DMS 273 (cell line): ENCODE measurements at regions not wholly inside any gene's neighbourhood (a gene's known extent, or its start where the extent isn't known, plus 50 kb on each side); places are given as distances from the start of the nearest gene placed in this dataset.

Experiments
- DNase-seq: peaks from one replicate; lab custom pipeline; 2025; ENCODE audit not compliant: unreplicated experiment; lab: John Stamatoyannopoulos, UW

DNA sequence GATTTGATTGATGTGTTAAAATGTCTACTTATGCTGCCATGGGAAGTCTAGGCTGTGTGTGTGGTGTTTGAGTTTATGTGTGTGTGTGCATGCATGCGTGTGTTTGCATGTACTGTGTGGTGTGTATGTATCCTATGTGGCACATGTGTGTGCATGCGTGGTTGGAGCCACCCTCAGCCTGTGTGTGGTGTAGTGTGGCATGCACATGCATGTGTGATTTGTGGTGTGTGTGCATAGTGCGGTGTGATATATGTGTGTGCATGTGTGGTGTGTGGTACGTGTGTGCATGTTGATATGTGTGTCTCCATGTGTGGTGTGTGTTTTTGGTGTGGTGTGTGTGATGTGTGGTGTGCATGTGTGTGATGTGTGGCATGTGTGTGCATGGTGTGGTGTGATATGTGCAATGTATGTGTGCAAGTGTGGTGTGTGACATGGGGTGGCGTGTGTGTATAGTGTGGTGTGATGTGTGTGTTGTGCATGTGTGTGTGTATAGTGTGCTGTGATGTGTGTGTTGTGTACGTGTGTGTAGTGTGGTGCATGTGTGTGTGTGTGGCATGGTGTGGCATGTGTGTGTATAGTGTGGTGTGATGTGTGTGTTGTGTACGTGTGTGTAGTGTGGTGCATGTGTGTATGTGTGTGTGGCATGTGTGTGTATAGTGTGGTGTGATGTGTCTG, 66.6 kb upstream of the HDAC4 start:
- DNase-seq = no peak

DNA sequence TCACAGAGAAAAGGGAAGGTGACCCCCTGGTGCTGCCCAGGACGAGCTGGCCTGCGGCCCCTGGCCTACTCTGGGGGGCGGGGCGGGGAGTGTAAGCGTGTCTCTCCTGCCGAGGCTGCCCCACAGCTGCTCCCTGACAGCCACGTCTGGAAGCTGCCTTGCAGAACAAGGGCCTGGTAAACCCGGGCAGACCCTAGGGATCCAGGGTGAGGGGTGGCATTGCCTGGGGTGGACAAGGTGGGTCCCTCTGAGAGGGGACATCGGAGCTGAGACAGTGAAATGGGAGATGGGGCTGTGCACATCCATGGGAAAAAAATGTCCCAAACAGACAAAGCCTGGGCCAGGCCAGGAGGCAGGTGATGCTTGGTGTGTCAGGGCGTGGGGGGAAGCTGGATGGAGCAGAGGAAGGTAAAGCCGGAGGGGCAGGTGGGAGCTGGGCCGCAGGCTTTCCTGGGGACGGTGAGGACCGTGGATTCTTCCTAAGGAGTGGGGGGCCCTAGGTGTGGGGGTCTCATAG, 66.0 kb upstream of the HDAC4 start:
- no peak for DNase-seq

DNA sequence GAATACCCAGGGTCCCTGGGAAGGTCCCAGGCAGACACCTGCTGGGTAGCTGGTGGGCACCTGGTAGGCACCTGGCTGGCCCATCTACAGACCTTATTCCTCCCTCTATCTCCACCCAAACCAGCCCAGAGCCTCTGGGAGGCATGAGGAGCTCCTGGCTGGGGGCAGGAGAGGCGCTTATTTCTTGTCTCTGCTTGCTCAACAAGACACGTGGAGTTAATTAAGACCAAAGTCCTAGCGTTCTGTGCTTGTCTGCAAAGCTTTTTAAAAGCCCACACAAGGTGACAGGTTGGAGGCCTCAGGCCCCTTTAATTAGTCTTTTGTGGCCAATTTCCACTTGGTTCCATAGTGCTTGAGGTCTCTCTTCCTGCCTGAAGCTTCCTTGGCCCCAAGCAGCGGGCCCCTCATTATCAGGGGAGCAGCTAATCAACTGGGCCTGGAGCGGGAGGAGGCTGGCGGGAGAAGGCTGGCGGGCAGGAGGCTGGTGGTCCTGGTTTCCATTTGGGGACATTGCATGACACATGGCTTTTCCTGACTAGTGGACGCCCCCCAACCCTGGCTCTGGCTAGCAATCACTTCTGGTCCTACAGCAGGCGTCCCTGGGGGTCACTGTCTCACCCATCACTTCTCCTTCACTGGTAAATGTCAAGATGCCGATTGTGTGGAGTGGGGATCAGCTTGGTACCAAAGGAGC, 65.4 kb upstream of the HDAC4 start:
- no peak for DNase-seq

DNA sequence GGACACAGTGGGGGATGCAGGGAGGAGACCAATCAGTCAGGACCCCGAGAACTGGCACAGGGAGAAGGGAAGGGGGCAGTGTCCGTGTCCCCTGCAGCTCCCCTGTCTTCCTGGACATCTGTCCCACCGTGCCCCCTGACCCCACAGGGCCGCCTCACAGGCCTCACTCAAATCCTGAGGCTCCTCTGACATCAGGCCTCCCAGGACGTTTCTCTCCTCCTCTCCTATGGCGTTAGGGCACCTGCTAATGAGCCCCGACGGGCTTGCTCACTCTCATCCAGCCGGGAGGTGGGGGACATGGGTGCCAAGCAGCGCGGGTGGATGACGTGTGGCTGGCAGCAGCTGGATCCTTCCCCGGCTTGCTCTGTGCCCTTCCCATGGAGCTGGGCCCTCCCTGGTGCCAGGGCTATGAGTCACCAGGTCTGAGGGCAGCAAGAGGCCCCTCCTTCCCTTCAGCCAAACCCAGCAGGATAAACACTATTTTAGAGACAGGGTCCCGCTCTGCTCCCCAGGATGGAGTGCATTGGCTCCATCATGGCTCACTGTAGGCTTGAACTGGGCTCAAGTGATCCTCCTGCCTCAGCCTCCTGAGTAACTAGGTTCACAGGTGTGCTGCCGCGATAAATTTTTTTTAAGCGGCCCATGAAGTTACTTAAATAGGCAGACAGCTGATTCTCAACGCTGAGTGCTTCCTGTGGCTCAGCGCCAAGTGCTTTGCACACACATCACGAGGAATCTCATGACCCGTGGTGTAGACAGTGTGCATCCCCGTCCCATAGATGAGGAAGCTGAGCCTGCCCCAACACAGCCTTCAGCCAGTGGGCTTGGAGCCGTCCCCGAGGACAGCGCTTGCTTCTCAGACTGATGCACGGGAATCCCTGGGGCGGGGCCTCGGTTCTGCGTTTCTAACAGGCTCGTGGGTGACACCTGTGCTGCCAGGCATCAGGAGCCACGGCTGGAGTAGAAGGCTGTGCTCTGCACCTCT, 64.5 kb upstream of the HDAC4 start:
- DNase-seq = peak; percentile 39

DNA sequence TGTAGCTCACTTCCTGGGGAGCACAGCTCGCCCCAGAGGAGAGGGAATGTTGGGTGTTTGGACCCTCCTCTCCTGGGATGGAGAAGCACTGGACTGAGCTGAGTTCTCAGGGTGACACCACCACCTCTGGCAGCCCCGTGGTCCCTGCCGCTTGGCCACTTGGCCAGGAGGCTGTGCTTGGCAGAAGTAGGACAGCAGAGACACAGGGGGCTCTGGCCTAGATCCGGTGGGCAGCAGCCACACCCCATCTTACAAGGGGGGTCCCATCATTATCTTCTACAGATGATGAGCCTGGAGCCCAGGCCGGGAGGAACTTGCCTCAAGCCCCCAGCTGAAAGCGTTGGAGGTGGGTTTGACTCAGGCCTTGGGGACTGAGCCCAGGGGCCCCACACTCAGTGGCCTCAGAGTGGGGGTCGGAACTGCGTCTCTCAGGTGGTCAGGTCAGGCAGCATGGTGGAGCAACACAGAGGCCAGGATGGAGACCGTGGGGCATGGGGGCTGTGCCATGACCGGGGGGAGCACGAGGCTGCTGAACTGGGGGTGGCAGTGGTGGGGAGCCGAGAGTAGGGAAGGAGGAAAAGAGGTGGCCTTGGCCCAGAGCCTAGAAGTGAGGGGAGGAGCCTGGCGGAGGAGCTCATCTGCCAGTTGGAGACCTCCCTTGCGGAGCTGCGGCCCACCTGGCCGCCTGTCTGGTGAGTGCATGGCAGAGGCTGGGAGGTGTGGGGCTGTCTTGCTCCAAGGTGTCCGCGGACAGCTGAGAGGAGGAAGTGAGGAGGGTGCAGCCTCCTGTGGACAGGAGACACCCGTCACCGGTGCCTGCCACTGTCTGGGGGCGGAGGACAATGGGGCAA, 63.6 kb upstream of the HDAC4 start:
- no peak for DNase-seq

DNA sequence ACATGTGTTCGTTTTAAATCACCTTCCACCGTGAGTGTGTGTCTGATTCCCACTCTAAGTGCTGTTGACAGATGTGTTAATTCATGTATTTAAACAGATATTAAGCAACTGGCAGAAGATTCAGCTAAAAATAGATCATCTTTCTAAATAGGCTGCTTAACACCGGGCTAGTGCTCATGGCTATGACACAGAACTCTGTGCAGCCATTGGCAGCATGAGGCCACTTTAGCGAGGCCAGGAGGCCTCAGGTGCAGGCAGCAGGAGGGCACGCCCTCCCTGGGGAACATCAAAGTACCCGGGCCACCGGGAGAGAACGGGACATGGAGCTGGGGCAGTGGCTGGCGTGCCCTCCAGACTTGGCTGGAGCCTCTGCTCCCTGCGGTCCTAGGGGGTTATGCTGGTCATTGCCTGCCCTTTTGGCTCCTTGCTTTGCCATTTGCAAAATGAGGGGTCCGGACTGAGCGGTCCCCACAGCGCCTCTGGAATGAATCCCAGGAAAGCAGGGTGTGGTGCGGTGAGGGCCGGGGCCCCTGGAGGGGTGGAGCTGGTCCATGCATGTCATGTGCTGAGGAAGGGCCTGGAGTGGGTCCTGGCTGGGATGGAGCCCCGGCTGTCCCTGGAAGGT, 62.8 kb upstream of the HDAC4 start:
- peak; percentile 15 for DNase-seq

DNA sequence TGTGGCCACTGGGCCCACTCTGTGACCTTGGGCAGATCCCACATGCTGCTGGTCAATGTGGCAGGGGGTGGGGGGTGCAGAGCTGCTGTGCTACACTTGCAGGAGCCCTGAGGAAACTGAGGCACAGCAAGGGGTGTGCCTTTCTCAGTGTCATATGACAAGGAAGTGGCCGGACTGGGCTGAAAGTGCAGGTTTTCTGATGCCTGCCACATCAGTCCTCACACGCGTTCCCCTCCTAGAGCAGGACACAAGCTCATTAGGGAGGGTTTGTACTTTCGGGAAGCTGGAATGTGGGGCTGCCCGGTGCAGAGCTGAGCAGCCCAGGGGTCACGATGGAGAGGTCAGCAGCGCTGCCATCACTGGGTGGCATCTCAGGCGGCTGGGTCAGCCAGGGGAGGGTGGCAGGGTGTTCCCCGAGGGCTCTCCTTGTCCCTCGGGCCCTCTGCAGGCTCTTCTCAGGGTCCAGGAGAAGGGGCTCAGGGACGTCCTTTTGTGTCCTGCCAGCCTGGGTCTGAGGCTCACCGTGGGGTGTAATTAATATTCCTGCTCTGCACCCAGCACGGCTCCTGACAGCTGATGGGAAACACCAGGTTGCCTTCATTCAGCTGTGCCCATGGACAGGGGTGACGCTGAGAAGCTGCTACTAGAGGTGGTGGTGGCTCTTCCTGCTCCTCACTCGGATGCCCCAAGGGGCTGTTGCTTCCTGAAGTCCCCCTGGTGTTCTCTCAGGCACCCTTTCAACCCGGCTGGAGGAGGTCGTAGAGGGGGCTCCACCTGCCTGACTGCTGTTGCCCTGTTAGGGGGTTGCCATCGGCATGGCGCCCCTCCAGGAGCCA, 62.1 kb upstream of the HDAC4 start:
- DNase-seq = no peak

DNA sequence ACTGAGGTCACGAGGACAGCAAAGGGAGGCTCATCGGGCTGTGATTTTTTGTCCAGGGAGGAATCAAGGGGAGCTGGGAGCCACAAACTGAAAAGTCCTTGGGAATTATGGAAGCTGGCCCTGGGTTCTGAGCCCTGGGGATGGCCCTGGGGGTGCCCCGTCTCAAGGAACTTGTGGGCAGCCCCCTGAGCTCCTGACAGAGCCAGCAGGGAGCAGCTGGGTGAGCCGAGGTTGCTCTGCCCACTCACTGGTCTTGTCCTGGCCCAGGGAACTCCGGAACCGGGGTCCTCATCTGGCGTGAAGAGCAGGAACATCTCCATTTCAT, 61.3 kb upstream of the HDAC4 start:
- no peak for DNase-seq

DNA sequence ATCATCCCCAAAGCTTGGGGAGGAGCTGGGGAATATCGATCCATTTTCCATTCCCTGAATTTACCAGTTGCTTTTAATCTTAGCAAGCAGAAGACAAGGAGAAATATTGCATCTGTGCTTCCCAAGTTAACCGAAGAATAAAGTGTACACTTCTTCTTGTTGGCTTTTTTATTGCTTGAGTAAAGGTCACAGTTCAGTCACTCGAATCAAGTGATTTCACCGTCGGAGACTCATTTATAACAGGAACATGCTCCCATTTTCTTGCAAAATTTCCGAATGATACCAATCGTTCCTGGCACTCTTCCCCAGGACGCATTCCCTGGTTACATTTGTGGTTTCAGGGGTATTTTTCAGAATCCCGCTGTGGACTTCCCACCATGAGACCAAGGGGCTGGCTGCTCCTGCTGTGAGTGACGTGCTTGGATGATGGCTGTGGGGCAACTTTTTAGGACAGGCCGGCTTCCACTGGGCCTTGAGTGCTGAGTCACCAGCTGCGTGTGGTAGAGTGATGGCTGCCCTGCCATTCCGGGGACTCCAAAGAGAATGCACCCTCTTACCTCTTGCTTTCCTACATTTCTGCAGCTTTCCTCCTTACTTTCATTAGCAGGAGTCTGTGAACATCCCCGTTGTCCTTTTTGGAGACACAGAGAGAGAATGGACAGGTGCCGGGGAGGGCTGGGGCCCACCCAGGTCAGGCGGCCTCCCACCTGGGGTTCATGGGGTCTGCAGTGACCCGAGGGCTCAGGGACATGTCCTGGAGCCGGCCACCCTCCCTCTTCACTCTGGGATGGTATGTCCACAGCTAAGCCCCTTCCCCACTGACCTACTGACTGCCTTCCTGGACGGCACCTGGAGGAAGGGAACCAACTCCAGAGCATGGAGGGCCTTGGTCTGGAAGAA, 60.7 kb upstream of the HDAC4 start:
- DNase-seq = no peak

DNA sequence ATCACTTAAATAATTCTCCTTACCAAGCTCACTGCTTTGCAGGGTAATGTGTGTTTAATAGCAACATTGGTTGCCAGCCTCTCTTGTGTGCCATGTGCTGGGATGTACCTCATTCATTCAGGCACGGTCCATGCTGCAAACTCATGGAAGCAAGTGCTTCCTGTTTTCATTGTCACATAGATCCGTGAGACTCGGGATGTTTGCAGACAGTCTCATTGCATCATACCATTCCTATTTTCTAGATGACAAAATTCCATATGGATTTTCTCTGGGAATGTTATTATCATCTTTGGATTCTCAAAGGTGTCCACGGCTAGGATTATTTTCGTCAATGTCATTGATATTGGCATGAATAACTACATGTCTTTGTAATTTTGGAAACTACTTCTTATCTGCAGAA, 60.0 kb upstream of the HDAC4 start:
- no peak for DNase-seq

DNA sequence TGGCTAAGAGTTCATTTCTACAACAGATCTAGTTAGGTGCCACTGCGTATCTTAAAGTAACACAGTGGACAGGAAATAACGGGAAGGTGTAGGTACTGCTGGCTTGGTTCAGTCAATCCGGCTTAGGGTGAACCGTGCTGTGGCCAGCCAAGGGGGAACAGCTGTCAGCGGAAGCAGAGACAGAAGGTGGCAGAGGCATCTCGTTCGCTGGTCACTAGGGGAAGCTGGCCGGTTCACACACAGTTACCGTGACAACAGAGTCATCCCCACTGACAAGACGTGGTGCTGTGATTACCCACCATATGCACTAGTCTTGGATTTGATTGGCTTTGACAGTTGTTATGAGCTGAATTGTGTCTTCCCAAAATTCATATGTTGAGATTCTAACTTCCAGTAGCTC, 58.8 kb upstream of the HDAC4 start:
- DNase-seq = peak; percentile 50

DNA sequence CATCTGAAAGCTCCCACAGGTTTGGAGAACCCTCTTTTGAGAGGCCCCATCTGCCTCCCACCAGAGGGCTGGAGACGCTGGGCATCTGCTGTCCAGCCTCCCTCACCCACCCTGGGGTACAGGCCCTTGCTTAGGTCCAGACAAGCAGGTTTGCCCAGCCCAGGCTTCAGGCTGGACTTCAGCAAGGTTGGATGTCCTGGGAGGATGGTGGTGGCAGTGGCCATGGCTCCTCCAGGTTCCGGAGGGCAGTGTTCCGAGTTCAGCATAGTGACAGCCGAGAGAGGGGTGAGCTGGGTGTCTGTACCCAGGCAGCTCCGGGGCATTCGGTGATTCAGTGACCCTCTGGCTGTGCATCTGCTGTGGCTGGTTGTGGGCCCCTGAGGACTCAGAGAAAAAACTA, 58.2 kb upstream of the HDAC4 start:
- DNase-seq = no peak

DNA sequence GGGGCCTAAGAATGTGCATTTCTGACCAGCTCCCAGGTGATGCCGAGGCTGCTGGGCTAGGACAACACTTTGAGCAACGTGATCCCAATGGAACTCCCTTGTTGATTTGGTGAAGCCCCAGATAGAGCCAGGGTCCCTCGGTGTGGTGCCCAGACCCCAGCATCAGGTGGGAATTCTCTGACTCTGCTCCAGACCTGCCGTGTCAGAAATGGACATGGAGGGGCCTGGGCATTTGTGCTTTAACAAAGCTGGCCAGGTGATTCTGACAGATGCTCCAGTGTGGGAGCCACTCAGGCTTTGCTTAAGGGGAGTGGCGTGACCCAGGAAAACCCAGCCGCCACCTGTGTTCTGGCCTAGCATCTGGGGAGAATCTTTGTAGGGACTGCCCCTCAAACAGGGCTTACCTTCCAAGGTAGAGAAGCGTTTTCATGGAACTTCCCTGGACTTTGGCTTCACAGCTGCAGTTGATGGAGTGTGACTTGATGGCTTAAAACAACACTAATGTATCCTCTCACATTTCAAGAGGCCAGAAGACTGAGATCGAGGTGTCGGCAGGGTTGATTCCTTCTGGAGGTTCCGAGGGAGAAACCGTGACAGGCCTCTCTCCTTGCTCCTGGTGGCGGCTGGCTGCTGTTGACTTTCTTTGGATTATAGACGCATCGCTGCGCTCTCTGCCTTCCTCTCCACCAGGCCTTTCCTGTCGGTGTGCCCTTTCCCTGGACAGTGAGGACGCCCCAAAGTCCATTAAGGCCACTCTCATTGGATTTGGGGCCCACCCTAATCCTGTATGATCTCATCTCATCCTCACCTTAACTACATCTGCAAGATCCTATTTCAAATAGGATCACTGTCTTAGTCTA, 57.0 kb upstream of the HDAC4 start:
- DNase-seq = no peak

DNA sequence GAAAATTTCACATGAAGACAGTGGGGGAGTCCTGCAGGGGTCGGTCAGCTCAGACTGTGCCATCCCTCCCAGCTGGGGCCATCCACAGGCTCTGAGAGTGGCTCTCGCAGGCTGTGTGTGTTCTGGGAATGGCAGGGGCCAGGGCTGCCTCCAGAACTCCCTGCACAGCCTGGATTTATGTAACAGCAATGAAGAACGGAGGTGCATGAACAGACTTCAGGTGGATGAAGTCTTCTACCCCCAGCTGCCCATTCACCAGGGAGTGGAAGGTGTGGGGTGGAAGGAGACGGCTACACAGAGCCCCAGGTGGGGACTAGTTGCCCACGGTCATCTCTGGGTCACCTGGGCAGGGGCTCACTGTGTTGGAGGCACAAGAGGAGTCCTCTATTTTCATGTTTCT, 56.1 kb upstream of the HDAC4 start:
- no peak for DNase-seq

DNA sequence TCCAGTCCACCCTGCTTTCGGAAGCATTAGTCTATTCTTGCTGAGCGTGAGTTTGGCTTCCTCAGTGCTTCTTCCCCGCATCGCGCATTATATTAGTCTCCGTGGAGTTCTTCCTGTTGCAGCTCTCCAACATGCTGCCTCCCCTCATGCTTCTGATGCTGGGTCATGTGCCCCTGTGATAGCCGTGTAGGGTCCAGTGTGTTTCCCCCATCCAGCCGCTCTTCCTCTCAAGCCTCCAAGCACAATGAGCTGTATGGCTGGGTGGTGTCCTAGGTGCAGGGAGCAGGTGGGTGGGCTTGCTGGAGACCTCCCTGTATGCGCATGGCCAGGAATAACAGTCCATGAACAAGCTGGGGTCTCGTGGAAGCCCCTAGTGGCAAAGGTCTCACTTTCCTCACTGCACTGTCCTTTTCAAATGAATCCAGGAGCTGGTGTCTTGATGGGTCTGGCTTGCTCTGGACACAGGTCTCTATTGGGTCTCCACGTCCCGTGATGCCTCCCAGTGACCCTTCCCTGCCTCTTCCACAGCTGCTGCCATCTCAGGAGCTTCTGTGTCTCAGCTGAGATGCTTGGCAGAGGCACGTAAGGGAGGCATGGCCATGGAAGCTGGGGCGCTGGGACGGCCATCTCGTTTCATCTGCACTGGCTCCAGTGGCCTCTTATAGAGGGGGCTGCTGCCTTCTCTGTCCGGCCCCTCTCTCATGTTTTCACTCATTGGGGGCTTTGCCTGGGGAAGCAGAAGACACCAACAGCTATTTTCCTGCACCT, 54.8 kb upstream of the HDAC4 start:
- no peak for DNase-seq

DNA sequence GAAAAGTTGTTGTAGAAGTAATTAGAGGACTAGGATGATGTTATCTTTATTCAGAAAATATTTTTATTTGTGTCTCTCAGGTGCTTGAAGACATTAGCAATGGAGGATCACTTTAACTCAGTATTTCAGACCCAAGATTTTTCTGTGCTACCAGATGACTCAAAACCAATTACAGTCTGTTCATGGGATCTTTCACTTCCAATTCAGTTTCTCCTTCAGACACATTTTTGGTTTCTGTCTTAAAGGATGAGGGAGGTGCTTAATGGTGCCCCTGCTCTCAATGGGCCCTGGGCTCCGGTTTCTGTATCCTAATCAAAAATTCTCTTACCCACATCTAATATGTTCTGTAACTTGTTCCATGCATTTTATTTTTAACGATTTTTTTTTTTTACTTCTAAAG, 53.7 kb upstream of the HDAC4 start:
- DNase-seq = no peak
